ENCODE measurements at regions not wholly inside any gene's neighbourhood (a gene's known extent, or its start where the extent isn't known, plus 50 kb on each side); places are given as distances from the start of the nearest gene placed in this dataset.

DNA sequence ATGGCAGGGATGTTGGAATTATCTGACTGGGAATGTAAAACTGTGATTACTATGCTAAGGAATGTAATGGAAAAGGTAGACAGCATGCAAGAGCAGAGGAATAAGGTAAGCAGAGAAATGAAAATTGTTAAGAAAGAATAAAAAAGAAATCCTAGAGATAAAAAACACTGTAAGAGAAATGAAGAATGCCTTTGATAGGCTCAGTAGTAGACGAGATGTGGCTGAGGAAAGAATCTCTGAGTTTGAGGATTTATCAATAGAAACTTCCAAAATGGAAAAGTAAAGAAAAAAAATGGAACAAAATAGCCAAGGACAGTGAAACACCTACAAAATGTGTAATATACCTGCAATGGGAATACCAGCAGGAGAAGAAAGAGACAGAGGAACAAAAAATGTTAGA lies 468.5 kb upstream of the PIK3R1 start:
- TF ChIP-seq, protein P1, sequence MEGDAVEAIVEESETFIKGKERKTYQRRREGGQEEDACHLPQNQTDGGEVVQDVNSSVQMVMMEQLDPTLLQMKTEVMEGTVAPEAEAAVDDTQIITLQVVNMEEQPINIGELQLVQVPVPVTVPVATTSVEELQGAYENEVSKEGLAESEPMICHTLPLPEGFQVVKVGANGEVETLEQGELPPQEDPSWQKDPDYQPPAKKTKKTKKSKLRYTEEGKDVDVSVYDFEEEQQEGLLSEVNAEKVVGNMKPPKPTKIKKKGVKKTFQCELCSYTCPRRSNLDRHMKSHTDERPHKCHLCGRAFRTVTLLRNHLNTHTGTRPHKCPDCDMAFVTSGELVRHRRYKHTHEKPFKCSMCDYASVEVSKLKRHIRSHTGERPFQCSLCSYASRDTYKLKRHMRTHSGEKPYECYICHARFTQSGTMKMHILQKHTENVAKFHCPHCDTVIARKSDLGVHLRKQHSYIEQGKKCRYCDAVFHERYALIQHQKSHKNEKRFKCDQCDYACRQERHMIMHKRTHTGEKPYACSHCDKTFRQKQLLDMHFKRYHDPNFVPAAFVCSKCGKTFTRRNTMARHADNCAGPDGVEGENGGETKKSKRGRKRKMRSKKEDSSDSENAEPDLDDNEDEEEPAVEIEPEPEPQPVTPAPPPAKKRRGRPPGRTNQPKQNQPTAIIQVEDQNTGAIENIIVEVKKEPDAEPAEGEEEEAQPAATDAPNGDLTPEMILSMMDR (IDR thresholded peaks at IDR 0.05; ENCODE audit: extremely low read depth in 1 of 2, insufficient read depth in 1 of 2, low read depth in 1 of 2, low read length in 2 of 2): no peak
- TF ChIP-seq EZH2 (IDR thresholded peaks at IDR 0.05; ENCODE audit: borderline replicate concordance, low read depth, low read length, severe bottlenecking) (no peak), GATA2 (IDR thresholded peaks at IDR 0.05; ENCODE audit: insufficient read depth, insufficient read length, low read depth, low read length) (no peak), POLR2A (IDR thresholded peaks at IDR 0.05; ENCODE audit: low read depth, low read length) (no peak)

Measured in endothelial cell of umbilical vein (primary cell).